ENCODE measurements at regions not wholly inside any gene's neighbourhood (a gene's known extent, or its start where the extent isn't known, plus 50 kb on each side); places are given as distances from the start of the nearest gene placed in this dataset.

DNA sequence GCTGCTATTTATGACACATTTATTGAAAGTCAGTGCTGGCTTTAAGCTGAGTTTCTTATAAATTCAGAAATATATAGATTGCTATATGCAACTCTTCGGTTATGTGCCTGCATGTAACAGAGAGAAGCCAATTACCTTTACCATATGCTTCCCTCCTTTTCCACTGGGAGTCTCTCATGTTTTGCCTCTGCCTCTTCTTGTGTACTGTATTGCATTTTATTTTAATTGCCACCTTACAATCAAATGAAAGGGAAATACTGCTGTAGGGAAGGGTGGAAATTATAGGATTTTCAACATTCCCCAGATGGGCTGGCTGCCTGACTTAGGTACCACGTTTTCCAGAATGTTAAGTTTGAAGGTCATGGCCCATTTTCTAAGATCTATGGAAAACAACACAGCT, 655.4 kb upstream of the SLIT2 start:
- TF ChIP-seq, protein P1, sequence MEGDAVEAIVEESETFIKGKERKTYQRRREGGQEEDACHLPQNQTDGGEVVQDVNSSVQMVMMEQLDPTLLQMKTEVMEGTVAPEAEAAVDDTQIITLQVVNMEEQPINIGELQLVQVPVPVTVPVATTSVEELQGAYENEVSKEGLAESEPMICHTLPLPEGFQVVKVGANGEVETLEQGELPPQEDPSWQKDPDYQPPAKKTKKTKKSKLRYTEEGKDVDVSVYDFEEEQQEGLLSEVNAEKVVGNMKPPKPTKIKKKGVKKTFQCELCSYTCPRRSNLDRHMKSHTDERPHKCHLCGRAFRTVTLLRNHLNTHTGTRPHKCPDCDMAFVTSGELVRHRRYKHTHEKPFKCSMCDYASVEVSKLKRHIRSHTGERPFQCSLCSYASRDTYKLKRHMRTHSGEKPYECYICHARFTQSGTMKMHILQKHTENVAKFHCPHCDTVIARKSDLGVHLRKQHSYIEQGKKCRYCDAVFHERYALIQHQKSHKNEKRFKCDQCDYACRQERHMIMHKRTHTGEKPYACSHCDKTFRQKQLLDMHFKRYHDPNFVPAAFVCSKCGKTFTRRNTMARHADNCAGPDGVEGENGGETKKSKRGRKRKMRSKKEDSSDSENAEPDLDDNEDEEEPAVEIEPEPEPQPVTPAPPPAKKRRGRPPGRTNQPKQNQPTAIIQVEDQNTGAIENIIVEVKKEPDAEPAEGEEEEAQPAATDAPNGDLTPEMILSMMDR (IDR thresholded peaks at IDR 0.05; ENCODE audit: insufficient read depth, low read length): no peak
- TF ChIP-seq, protein P2, sequence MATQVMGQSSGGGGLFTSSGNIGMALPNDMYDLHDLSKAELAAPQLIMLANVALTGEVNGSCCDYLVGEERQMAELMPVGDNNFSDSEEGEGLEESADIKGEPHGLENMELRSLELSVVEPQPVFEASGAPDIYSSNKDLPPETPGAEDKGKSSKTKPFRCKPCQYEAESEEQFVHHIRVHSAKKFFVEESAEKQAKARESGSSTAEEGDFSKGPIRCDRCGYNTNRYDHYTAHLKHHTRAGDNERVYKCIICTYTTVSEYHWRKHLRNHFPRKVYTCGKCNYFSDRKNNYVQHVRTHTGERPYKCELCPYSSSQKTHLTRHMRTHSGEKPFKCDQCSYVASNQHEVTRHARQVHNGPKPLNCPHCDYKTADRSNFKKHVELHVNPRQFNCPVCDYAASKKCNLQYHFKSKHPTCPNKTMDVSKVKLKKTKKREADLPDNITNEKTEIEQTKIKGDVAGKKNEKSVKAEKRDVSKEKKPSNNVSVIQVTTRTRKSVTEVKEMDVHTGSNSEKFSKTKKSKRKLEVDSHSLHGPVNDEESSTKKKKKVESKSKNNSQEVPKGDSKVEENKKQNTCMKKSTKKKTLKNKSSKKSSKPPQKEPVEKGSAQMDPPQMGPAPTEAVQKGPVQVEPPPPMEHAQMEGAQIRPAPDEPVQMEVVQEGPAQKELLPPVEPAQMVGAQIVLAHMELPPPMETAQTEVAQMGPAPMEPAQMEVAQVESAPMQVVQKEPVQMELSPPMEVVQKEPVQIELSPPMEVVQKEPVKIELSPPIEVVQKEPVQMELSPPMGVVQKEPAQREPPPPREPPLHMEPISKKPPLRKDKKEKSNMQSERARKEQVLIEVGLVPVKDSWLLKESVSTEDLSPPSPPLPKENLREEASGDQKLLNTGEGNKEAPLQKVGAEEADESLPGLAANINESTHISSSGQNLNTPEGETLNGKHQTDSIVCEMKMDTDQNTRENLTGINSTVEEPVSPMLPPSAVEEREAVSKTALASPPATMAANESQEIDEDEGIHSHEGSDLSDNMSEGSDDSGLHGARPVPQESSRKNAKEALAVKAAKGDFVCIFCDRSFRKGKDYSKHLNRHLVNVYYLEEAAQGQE (IDR thresholded peaks at IDR 0.05; ENCODE audit: insufficient replicate concordance, low read depth): no peak
- TF ChIP-seq SPI1 (IDR thresholded peaks at IDR 0.05; ENCODE audit: borderline replicate concordance, low read depth) (no peak), POLR2AphosphoS5 (IDR thresholded peaks at IDR 0.05; ENCODE audit: low read depth) (no peak), GABPA (IDR thresholded peaks at IDR 0.05; ENCODE audit: low read depth) (no peak)

All from HL-60 (cell line).